ENCODE measurements at regions not wholly inside any gene's neighbourhood (a gene's known extent, or its start where the extent isn't known, plus 50 kb on each side); places are given as distances from the start of the nearest gene placed in this dataset.

DNA sequence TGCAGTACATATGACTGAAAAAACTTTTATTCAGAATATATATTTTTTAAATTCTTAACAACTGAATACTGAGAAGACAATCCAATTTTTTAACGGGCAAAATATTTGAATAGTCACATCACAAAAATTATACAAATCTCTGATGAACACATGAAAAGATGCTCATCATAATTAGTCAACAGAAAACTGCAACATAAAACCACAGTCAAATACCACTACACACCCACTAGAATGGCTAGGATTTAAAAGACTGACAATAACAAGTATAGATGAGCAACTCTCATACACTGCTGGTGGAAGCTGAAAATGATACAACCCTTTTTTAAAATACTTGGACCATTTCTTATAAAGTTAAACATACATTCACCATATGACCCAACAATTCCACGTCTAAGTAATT is 87.7 kb upstream of the TNFSF4 start:
- TF ChIP-seq, protein P1, sequence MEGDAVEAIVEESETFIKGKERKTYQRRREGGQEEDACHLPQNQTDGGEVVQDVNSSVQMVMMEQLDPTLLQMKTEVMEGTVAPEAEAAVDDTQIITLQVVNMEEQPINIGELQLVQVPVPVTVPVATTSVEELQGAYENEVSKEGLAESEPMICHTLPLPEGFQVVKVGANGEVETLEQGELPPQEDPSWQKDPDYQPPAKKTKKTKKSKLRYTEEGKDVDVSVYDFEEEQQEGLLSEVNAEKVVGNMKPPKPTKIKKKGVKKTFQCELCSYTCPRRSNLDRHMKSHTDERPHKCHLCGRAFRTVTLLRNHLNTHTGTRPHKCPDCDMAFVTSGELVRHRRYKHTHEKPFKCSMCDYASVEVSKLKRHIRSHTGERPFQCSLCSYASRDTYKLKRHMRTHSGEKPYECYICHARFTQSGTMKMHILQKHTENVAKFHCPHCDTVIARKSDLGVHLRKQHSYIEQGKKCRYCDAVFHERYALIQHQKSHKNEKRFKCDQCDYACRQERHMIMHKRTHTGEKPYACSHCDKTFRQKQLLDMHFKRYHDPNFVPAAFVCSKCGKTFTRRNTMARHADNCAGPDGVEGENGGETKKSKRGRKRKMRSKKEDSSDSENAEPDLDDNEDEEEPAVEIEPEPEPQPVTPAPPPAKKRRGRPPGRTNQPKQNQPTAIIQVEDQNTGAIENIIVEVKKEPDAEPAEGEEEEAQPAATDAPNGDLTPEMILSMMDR (IDR thresholded peaks at IDR 0.05) = no peak
- TF ChIP-seq POLR2AphosphoS5 (IDR thresholded peaks at IDR 0.05) = no peak
- TF ChIP-seq POLR2A (IDR thresholded peaks at IDR 0.05) = no peak
